ENCODE measurements at regions not wholly inside any gene's neighbourhood (a gene's known extent, or its start where the extent isn't known, plus 50 kb on each side); places are given as distances from the start of the nearest gene placed in this dataset.
"Not testable (repeated sequence)": the region's sequence is repeated elsewhere in the genome, so short reads cannot be mapped to it uniquely, and the experiment has no call there.

DNA sequence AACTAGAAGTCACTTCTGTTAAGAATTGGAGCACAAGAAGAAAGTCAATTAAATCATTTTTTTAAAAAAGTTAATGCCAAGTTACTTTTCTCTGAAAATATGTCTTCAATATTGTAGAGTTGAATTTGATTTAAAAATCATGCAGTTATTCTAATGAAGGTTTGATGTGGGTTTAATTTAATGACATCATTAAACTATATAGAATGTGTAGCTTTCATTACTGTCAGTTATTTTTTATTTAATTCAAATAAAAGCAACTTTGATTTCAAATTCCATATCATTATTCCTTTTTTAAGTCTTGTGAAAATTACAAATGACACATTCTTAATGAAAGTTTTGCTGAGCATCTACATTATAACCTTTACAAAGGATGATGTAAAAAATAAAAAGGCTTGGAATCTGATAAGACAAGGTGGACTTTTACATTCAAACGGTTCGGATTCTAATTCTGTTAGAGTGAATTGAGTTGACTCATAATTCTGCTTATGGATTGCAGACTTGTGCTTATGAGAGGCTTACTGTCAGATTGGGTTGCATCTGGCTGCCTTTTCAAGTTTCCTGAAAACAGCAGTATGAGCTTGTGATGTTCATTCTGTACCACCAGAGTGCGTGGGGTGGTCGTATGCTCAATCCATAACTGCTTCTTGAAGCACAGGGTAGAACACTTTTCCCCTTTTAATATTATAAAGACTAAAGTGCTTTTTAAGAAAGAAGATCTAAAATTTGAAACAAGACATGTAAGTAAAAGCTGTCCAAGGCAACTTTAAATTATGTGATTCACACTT lies 253.0 kb upstream of the ARRDC3 start:
- no peak for FAIRE-seq

DNA sequence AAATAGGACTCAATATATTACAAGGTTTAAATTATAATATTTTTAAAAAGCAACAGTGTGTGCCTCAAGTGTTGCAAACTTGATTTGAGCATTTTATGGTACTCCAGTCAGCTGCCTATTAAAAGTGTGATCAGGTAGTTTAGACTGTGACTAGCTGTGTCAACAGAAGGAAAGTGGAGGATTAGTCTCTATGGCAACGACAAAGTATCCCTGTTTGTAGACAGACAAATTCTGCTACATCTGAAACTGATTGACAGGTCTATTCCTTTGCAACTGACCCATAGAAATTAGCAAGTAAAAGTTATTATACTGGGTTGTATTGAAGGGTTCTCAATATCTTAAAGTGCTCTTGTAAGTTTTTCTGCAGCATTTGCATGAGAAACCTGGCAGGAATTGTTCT lies 249.8 kb upstream of the ARRDC3 start:
- no peak for FAIRE-seq

DNA sequence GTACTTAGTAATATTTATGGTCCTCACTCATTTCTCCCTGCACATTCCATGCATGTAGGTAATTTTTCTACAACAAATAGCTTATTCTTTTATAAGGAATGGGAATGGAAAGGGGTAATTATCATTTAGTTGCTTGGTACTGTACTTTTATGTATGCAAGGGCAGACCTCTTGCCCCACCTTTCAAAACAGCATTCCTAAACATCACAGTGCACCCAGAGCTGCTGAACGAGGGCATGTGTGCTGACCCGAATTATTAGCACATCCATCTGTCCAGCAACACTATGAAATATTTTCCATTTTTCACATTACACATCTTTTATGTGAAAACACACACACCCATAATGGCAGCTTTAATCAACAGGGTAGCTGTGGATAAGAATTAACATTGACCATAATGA lies 228.6 kb upstream of the ARRDC3 start:
- FAIRE-seq: no peak

DNA sequence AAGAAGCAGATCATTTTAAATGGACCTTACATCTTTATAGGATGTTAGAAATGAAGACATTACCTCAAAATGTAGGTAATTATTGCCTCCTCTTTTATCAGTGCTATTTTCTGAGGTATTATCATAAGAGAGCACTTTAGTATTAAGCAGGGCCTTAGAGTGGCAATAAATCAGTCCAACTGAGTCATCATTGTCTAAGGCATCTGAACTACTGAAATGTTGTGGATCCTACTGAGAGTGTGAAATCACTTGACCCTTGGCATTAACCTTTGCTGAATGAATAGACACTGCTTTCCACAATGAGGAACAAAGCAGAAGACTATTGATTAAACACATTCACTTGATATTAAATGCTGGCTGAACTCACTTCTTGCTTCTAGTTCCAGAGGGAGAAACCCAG lies 224.6 kb upstream of the ARRDC3 start:
- FAIRE-seq: no peak

DNA sequence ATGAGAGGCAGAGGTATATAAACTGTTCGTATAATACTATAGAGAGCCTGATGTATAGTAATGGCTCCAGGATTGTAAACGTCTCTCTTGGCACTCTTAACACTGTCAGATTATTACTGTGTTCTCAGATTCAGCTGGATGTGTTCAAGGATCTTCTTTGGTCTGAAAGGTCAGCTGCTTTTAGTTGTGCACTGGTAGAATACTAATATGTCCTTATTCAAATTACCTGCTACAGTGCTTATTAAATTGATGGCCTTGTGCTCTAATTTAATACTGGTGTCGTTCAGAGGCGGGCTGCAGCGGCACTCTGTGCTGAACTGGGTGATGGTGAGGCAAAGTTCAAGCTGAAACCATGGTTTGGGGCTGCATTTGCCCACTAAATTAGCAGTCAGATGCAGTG lies 216.7 kb upstream of the ARRDC3 start:
- FAIRE-seq: no peak

DNA sequence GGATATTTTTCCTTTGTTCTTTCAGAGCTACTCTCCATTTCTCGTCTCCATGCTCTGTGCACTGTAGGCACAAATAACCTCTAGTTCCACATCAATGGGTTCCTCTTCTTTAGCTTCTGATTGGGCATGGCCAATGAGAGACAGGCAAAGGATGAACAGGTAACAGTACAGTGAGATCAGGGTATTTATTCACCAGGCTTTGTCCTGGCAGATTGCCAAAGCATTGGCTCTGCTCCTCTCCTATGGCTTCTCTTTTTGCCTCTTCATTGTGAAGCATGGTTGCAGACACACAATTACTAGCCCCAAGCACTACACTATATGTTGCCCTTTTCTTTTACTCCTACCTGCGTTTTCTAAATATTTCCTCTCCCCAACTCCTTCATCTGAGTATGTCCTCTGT lies 215.1 kb upstream of the ARRDC3 start:
- no peak for FAIRE-seq

DNA sequence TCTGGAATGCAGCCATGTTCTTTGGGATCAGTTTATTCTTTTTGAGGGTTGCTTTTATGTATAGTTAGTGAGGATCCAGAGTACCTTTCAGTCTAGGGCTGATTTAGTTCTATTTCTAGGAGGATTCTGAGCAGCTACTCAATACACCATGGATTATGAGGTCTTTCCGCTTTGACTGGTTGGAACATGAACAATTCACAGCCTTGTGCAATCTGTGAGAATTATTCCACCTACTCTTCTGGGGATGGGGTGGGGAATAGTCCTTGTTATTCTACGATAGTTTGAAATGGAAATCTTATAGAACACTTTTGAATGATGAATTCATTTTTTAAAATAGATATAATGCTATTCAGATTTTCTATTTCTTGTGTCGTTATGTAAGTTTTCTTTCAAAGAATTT lies 212.3 kb upstream of the ARRDC3 start:
- no peak for FAIRE-seq

DNA sequence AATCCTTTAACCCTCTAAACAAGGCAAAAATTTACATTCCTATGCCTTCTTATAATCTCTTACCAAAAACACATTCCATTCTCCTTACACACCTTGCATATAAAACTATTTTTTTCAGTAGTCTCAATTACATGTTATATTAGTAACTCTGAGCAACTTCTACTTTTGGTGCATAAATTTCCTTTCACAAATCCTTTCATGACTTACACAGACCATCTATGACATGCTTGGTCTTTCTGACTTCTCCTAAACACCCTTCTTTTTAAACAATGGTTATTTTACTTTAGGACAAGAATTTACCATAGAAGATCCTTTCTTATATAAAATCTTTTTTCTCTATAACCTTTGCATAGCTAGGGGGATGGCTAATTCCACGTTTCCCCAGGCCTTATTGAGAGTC lies 208.0 kb upstream of the ARRDC3 start:
- peak; percentile 21 for FAIRE-seq

DNA sequence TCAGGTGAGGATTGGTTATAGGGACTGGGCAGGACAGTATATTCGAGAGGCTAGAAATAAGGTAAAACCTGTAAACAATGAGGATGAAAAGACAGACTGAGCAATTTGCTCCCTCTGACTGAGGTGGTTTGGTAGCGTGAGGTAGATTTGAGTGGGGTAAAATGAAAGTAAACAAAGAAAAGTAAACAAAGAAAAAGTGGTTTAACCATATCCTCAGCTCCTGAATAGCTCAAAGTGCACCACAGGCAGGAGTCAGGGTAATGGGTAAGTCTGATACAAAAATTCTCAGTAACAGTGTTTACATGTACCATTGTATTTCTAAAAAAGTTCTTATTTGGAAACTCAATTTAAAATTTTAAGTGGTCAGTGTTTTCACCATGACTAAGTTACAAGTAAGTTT lies 203.1 kb upstream of the ARRDC3 start:
- FAIRE-seq: no peak

DNA sequence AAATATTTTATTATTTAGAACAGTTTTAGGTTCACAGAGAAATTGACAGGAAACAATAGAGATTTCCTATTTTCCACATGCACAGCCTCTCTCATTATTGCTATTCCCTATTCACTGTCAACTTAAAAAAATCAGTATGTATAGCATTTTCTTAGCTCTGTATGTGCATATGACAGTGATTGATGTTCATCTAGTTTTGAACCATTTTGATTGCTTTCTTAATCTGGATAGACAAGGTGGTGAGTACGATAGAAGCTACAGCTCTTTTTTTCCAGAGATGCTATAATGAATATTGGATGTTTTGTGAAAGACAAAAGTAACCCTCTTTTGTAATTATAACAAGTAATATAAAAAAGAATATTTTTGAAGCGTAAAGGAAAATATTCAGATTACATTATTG lies 201.2 kb upstream of the ARRDC3 start:
- FAIRE-seq: no peak

DNA sequence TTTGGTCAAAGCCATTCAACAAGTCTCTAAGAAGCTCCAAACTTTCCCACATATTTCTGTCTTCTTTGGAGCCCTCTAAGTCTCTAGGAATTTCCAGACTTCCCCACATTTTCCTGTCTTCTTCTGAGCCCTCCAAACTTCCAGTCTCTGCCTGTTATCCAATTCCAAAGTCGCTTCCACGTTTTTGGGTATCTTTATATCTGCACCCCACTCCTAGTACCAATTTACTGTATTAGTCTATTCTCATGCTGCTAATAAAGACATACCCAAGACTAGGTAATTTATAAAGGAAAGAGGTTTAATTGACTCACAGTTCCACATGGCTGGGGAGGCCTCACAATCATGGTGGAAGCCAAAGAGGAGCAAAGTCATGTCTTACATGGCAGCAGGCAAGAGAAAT lies 182.9 kb upstream of the ARRDC3 start:
- FAIRE-seq: not testable (repeated sequence)

DNA sequence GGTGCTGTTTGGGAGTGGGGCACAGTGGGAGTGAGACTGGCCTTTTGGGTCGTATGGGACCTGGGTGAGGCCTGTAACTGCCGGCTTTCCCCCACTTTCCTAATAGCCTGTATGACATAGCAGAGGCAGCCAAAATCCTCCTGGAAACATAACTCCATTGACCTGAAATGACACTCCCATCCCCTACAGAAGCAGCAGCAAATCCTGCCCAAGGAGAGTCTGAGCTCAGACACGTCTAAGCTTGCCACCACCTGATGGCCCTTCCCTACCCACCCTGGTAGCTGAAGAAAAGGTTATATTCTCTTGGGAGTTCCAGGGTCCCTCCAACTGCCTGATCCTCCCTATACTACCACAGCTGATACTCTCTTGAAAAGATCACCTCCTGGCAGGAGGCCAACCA lies 179.8 kb upstream of the ARRDC3 start:
- no peak for FAIRE-seq

DNA sequence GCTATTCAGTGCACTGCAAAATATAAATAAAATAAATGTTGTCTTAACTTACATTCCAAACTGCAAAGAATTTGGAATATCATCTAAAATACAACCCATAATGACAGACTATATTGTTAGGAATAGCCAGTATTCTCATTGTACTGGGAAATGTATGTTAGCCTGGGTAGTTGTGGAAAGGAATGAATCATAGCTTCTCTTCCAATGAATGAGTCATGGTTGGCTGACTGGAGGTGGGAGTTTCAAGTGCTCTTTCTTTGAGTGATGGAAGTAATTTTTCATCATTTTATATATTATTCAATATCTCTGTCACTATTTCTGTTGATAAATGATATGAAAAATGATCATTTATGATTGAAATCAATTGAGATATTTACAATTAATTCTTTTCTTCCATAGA lies 158.6 kb upstream of the ARRDC3 start:
- no peak for FAIRE-seq

DNA sequence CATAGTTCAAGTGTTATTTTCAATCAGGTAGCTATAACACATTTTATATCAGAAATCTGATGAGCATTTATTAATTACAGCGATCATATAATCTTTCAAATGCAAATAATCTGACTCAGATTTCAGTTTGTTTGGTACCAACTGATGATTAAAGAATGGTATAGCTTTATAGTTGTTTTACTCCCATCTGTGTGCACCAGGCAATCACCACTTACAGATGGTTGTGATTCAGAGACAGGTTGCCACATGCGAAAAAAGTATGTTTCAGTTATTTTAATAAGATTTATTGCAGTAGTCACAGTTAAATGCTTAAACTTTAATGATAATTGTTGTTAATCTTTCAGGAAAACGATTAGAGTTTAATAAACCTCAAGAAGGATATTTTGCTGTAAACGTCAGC lies 155.1 kb upstream of the ARRDC3 start:
- FAIRE-seq: no peak

DNA sequence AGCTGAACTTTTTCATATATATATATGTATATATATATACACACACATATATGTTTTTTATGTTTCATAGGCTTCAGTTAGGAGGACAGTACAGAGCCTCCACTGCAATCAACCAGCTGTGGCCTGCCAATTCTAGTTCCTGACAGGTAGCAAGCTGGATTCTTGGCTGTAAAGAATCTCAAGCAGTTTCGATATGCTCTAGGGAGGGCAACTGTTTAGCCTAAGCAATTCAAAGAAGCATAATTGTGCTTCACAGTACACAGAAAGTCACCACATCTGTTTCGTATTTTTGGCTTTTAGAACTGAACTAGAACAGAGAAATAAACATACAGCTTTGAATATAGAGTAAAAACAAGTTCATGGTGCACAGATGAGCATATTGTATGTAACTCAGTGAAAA lies 152.4 kb upstream of the ARRDC3 start:
- FAIRE-seq: no peak

DNA sequence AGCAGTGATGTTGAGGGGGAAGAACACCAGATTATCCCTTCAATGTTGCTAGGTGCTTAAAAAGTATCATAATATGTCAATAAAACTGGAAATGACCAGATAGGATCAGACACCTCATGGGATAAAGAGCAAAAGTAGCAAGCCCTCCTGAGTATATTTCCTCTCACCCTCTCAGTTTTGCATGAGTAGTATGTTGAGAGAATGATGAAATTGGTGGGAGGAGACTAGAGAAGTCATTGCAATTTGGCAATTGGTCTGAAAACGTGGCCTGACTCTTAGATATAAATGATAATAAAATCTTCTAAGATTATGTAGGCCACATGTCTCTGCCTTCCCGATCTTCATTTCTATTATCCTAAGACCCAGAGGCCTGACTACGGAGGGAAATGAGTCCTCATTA lies 151.2 kb upstream of the ARRDC3 start:
- FAIRE-seq: no peak

DNA sequence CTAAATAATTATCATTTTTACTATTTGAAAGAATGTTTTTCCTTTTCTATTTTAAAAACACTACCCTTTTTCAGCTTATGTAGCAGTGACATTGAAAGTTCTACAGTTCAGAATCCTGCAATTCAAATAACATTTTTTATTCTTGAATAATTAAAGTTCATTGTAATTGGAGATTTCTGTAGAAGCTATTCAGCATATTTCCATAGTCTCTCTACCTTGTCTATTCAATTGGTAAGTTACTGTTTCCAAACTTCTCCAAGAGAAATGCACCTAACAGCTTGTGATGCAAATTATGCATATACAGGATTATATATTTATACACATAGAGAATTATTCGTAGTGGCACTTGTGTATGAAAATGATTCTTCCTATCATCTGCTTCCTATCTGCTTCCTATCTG lies 149.7 kb upstream of the ARRDC3 start:
- FAIRE-seq: no peak

DNA sequence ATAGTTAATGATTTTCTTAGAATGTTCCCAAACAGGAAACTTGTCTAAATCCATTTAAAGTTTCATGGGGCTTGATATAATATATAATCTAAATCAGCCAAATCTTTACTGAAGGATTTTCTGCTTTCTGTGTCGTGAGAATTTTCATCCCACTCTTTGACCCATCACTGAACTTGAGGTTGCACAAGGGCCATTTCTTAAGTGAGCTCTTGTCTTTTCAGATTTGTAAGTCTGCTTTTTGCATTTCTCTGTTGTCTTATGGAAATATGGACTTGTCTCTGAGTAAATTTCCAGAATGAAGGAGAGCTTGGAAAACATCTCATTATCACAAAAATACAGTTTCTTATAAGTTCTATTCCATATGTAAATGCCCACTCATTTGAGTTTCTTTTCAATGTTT lies 149.2 kb upstream of the ARRDC3 start:
- FAIRE-seq: no peak

DNA sequence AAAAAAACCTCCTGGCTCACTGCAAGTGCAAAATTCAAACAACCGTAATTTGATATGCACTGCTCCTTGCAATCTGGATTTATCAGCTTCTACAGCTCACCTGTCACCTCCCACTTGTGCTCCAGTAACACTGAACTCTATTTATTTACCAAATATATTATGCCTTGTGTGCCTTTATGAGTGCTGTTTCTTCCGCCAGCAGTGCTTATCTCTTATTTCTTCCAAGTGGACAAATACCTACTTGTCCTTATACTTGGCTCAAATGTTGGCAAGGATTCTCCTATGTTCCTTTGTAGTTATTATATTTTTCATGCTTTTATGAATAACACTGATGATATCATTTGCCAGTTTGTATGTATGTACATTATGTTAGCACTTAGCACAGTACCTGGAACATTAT lies 145.7 kb upstream of the ARRDC3 start:
- no peak for FAIRE-seq

DNA sequence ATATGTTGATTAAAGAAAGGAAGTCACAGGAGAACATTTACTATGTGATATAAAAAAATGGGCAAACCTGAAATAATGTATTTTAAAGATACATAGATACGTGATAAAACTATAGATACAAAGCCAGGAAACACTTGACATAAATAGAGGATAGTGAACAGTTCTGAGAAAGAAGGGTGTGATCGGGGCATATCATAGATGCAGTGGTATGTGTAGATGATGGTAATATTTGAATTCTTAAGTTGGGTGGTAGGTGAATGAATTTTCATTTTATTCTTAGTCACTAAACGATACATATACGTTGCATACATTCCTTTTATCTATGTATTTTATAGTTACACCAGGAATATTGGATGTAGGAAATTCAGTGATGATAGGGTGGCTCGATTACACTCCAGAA lies 138.7 kb upstream of the ARRDC3 start:
- no peak for FAIRE-seq

DNA sequence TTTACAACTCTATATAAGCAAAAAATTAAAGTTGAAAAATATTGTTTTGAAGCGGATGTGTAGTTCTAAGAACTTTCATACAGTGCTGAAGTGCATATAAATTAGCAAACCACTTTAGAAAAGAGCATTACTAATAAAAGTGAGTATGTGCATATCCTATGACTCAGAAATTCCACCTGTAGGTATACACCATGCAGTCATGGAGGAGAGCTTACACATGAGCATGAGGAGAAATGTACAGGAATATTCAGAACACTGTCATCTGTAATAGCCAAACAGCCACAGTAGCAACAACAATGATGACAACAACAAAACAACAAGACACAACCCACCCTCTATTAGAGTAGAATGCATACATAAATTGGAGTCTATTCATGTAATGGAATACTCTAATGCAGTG lies 138.2 kb upstream of the ARRDC3 start:
- no peak for FAIRE-seq

DNA sequence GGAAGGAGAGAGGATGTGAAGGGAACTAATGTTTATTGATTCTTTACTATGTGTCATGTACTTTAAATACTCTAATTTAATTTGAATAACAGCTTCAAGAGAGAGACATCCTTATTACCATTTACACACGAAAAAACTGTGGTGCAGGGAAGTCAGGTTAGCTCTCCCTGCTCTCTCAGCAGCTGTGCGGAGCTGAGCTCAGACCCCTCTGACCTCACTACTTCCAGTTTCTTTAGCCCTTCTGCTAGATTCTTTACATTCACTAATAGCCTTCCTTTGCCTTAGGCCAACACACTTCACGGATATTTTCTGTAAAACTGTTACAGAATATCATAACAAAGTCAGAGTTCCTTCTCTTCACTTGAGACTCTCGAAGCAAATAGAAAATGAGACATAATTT lies 131.3 kb upstream of the ARRDC3 start:
- FAIRE-seq: no peak

DNA sequence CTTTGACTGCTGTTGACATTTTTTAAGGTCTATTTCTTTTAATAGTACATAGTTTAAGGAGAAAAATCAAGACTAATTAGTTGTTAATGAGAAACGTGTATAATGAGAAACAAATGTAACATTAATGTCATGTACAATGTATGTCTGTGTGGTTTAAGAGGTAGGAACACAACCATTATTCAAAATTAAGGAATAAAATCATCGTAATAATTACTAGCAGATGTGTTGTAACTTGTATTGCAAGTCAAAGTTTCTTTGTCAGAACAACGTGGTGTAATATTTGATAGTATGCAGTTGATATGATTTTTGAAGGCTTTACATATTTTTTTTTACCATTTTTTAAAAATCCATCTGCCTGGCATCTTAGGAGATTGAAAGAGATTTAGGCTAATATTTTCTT lies 120.2 kb upstream of the ARRDC3 start:
- no peak for FAIRE-seq

DNA sequence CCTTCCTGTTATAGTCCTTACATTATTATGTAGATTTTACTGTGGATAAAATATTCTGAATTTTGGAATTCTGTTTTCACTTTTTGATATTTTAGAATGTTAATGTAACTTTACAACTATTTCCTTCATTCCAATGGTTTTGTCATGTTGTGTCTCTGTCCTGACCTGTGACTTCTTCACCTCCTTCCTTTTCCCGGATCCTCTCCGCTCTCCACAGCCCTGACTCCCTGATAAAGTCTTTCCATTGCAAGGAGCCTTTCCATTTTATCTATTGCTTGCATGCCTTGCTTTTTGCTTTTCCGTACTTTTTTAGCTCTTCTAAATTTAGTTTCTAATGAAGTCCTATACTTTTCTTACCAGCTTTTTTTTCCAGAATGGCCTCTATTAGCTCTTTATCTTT lies 117.6 kb upstream of the ARRDC3 start:
- no peak for FAIRE-seq

DNA sequence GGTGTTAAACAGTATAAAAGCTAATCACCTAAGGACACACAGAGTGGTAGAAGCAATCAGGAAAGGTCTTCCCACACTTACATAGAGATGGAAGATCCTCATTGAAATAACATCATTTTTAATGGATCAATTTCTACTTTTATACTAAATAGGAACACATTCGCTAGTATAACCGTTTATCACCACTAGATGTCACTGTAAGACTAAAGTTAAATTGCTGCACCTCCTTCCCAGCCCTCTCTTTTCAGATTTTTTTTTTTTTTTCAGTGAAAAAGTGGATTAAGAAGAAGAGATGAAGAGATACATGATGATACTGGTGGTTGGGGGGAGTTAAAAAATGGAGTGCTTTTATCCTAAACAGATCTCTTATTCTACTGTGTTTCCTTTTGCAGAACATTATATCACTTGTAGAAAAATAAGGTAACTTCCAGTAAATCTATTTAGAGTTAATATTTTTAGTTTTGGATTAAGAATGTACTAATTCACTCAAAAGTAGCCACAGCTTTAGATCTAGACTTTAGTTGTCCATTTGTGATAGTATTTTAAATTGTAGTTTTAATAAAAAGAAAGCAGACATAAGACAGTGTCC lies 116.9 kb upstream of the ARRDC3 start:
- peak; percentile 99 for FAIRE-seq
